HepG2 (cell line): ENCODE measurements at regions not wholly inside any gene's neighbourhood (a gene's known extent, or its start where the extent isn't known, plus 50 kb on each side); places are given as distances from the start of the nearest gene placed in this dataset.

Experiments
- AHDC1 ChIP-seq: sonication (generic); formaldehyde crosslinking; IDR thresholded peaks from 2 replicates; pipeline ENCODE4 v1.5.1; 2020; ENCODE audit warnings: mild to moderate bottlenecking, missing genetic modification reagents, borderline replicate concordance
- ESRRA ChIP-seq: sonication (generic); formaldehyde crosslinking; IDR thresholded peaks from 2 replicates; pipeline ENCODE4 v1.5.1; 2020; ENCODE audit warnings: mild to moderate bottlenecking, low read depth, missing genetic modification reagents
- MAX ChIP-seq: IDR thresholded peaks from 2 replicates; pipeline ENCODE4 v1.6.1; 2012; ENCODE audit warnings: inconsistent platforms
- MEIS1 ChIP-seq: sonication (generic); formaldehyde crosslinking; IDR thresholded peaks from 2 replicates; pipeline ENCODE4 v1.9.0; 2021; ENCODE audit warnings: mild to moderate bottlenecking, missing genetic modification reagents, moderate library complexity, borderline replicate concordance
- PRDM4 ChIP-seq: sonication (generic); formaldehyde crosslinking; IDR thresholded peaks from 2 replicates; pipeline ENCODE4 v1.9.0; 2021; ENCODE audit warnings: missing genetic modification reagents, borderline replicate concordance
- RNF219 ChIP-seq: sonication (generic); formaldehyde crosslinking; IDR thresholded peaks from 2 replicates; pipeline ENCODE4 v1.5.0; 2020; ENCODE audit warnings: mild to moderate bottlenecking, missing genetic modification reagents
- SMAD3 ChIP-seq: sonication (generic); formaldehyde crosslinking; IDR thresholded peaks from 2 replicates; pipeline ENCODE4 v1.4.0; 2020; ENCODE audit warnings: missing genetic modification reagents
- WIZ ChIP-seq: sonication (generic); formaldehyde crosslinking; IDR thresholded peaks from 2 replicates; pipeline ENCODE4 v1.5.1; 2020; ENCODE audit warnings: mild to moderate bottlenecking, missing genetic modification reagents
- ZBTB4 ChIP-seq: sonication (generic); formaldehyde crosslinking; IDR thresholded peaks from 2 replicates; pipeline ENCODE4 v1.4.0; 2020; ENCODE audit warnings: missing genetic modification reagents, mild to moderate bottlenecking, borderline replicate concordance
- ZNF639 ChIP-seq: conservative IDR thresholded peaks from 2 replicates; pipeline ENCODE4 v1.6.1; 2018; ENCODE audit warnings: missing genetic modification reagents

GRCh38 chr1:219317762-219318353 is 144.2 kb downstream of the LYPLAL1 start (continued):
- TF ChIP-seq ZNF639 (CRISPR knock-in tag) (no peak), WIZ (CRISPR knock-in tag) (0 out of 2 replicates have a peak, but pooled peaks have one; percentile 33), AHDC1 (CRISPR knock-in tag) (no peak; the same call in 1 of the 2 replicates), ZBTB4 (no peak), RNF219 (no peak), SMAD3 (CRISPR knock-in tag) (peak; percentile 75; the same call in 1 of the 2 replicates), PRDM4 (CRISPR knock-in tag) (no peak), ESRRA (CRISPR knock-in tag) (no peak), MEIS1 (CRISPR knock-in tag) (no peak), MAX (no peak)
